ENCODE measurements at regions not wholly inside any gene's neighbourhood (a gene's known extent, or its start where the extent isn't known, plus 50 kb on each side); places are given as distances from the start of the nearest gene placed in this dataset.
"Not testable (repeated sequence)": the region's sequence is repeated elsewhere in the genome, so short reads cannot be mapped to it uniquely, and the experiment has no call there.

DNA sequence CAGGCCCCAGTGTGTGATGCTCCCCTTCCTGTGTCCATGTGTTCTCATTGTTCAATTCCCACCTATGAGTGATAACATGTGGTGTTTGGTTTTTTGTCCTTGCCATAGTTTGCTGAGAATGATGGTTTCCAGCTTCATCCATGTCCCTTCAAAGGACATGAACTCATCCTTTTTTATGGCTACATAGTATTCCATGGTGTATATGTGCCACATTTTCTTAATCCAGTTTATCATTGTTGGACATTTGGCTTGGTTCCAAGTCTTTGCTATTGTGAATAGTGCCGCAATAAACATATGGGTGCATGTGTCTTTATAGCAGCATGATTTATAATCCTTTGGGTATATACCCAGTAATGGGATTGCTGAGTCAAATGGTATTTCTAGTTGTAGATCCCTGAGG lies 64.0 kb upstream of the PCSK1 start:
- TF ChIP-seq, protein P1, sequence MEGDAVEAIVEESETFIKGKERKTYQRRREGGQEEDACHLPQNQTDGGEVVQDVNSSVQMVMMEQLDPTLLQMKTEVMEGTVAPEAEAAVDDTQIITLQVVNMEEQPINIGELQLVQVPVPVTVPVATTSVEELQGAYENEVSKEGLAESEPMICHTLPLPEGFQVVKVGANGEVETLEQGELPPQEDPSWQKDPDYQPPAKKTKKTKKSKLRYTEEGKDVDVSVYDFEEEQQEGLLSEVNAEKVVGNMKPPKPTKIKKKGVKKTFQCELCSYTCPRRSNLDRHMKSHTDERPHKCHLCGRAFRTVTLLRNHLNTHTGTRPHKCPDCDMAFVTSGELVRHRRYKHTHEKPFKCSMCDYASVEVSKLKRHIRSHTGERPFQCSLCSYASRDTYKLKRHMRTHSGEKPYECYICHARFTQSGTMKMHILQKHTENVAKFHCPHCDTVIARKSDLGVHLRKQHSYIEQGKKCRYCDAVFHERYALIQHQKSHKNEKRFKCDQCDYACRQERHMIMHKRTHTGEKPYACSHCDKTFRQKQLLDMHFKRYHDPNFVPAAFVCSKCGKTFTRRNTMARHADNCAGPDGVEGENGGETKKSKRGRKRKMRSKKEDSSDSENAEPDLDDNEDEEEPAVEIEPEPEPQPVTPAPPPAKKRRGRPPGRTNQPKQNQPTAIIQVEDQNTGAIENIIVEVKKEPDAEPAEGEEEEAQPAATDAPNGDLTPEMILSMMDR (IDR thresholded peaks at IDR 0.05), result not testable (repeated sequence)
- TF ChIP-seq POLR2AphosphoS5, POLR2A, EP300 (IDR thresholded peaks at IDR 0.05): not testable (repeated sequence)

Measured in suprapubic skin (tissue), 4 donors.